K562 (cell line): ENCODE measurements at regions not wholly inside any gene's neighbourhood (a gene's known extent, or its start where the extent isn't known, plus 50 kb on each side); places are given as distances from the start of the nearest gene placed in this dataset.

ENCODE experiments used
- ATAC-seq: fragments of 200-7000 bp; cut with Tn5 transposase; 3 replicates; pipeline ENCODE4 v1.9.1; 2020; ENCODE audit warnings: moderate library complexity
- BruUV-seq: library from RNA; stranded (reverse); fragments of 400-500 nt; replicated peaks from 2 replicates; lab custom pipeline; 2021; lab: Mats Ljungman, UMichigan
- CTCF ChIA-PET: fragments of 300-600 bp; formaldehyde crosslinking; extraction: SDS; loops from one replicate; lab custom pipeline; 2021; ENCODE audit warnings: low intra/inter-chr PET ratio; lab: Yijun Ruan, JAX
- POLR2A ChIA-PET: fragments of 300-600, 350-650 bp; sonication (Branson Sonifier 250); formaldehyde crosslinking; extraction: SDS; loops from one replicate; lab custom pipeline; 2021; ENCODE audit warnings: antibody characterized with exemption, inconsistent platforms; lab: Yijun Ruan, JAX
- DNase-seq, 4 experiments: peaks; one replicate each; pipeline versions ENCODE4 v3.0.0 to v3.0.0-alpha.2; 2011 to 2018; ENCODE audit warnings: low spot score in 3 of 4, mixed read lengths in 3 of 4; ENCODE audit errors: extremely low read depth in 1 of 4
- FAIRE-seq: peaks from 2 replicates; lab custom pipeline; 2011; peaks lifted over from hg19 to GRCh38; lab: Jason Lieb, UNC
- H2AFZ ChIP-seq: 2 replicates; pipeline ENCODE4 v1.6.0; 2011; ENCODE audit warnings: low read depth, low read length, control low read depth, inconsistent platforms
- H3K27ac ChIP-seq: fragments of 200-600 bp; 3 replicates; pipeline ENCODE4 v1.8.0; 2011; ENCODE audit warnings: low read depth, mild to moderate bottlenecking, control low read depth, inconsistent platforms, low read length, moderate library complexity, mixed read lengths; ENCODE audit errors: extremely low read depth
- H3K27me3 ChIP-seq, 2 experiments: fragments of 300-600 bp in 1 of 2; 2 replicates in 1 of 2; 3 replicates in 1 of 2; pipeline versions ENCODE4 v1.6.0 to v1.8.0; 2011; ENCODE audit warnings: inconsistent platforms in 2 of 2, low read length in 2 of 2, mild to moderate bottlenecking in 1 of 2, mixed read lengths in 1 of 2, moderate library complexity in 1 of 2; ENCODE audit not compliant: control insufficient read depth in 2 of 2, insufficient read depth in 2 of 2
- H3K36me3 ChIP-seq: fragments of 300-600 bp; 3 replicates; pipeline ENCODE4 v1.8.0; 2011; ENCODE audit warnings: mild to moderate bottlenecking, low read length, inconsistent platforms; ENCODE audit not compliant: control insufficient read depth, insufficient read depth
- H3K4me1 ChIP-seq, 2 experiments: fragments of 200-600 bp in 1 of 2; replicated peaks in 1 of 2; 2 replicates in 1 of 2; 3 replicates in 1 of 2; pipeline versions ENCODE4 v1.5.1 to v1.8.0; 2011; ENCODE audit warnings: inconsistent platforms in 2 of 2, low read length in 2 of 2, mild to moderate bottlenecking in 1 of 2, mixed read lengths in 1 of 2, moderate library complexity in 1 of 2; ENCODE audit not compliant: control insufficient read depth in 2 of 2, insufficient read depth in 2 of 2
- H3K4me2 ChIP-seq: 2 replicates; pipeline ENCODE4 v1.6.1; 2011; ENCODE audit warnings: low read length, control low read depth, inconsistent platforms, mixed read lengths; ENCODE audit not compliant: insufficient read depth
- H3K4me3 ChIP-seq: fragments of 200-600 bp; sonication (generic), shearing (Covaris generic); 2 replicates; pipeline ENCODE4 v1.5.1; 2016; ENCODE audit warnings: control low read depth, inconsistent platforms
- H3K79me2 ChIP-seq: fragments of 200-600 bp; 3 replicates; pipeline ENCODE4 v1.8.0; 2011; ENCODE audit warnings: low read length, inconsistent platforms; ENCODE audit not compliant: control insufficient read depth, insufficient read depth
- H3K9ac ChIP-seq, 2 experiments: 2 replicates each; pipeline versions ENCODE4 v1.6.0 to v1.6.1; 2011; ENCODE audit warnings: low read depth in 2 of 2, low read length in 2 of 2, control low read depth in 1 of 2, inconsistent platforms in 1 of 2, mild to moderate bottlenecking in 1 of 2, mixed read lengths in 1 of 2; ENCODE audit not compliant: insufficient read depth in 1 of 2
- H3K9me1 ChIP-seq: one replicate; pipeline ENCODE4 v1.6.0; 2011; ENCODE audit warnings: inconsistent platforms, mild to moderate bottlenecking, low read length, moderate library complexity; ENCODE audit not compliant: control insufficient read depth, insufficient read depth
- H3K9me3 ChIP-seq: replicated peaks from 2 replicates; pipeline ENCODE4 v1.5.1; 2011; ENCODE audit warnings: low read depth, low read length, inconsistent platforms; ENCODE audit not compliant: control insufficient read depth, insufficient read depth
- H4K20me1 ChIP-seq: replicated peaks from 2 replicates; pipeline ENCODE4 v1.6.1; 2011; ENCODE audit warnings: low read length, inconsistent platforms, mixed read lengths; ENCODE audit not compliant: control insufficient read depth, insufficient read depth
- AFF4 ChIP-seq: sonication (generic); formaldehyde crosslinking; IDR thresholded peaks from 2 replicates; pipeline ENCODE4 v1.8.0; 2023; ENCODE audit warnings: mild to moderate bottlenecking, missing genetic modification reagents
- CCNT2 ChIP-seq: IDR thresholded peaks from 2 replicates; pipeline ENCODE4 v1.6.1; 2011; ENCODE audit warnings: borderline replicate concordance, low read depth, mild to moderate bottlenecking, moderate library complexity, mixed read lengths, low read length; ENCODE audit not compliant: insufficient read length; ENCODE audit errors: extremely low read depth
- FOS ChIP-seq: IDR thresholded peaks from 3 replicates; pipeline ENCODE4 v1.6.1; 2011; ENCODE audit not compliant: insufficient read length; ENCODE audit errors: extremely low read depth
- HDAC8 ChIP-seq: fragments of 450-650 bp; IDR thresholded peaks from 2 replicates; pipeline ENCODE4 v1.6.1; 2016; ENCODE audit warnings: mild to moderate bottlenecking, missing genetic modification characterization, moderate library complexity, missing compliant biosample characterization
- MAZ ChIP-seq, 2 experiments: fragments of 450-650 bp in 1 of 2; sonication (generic) in 1 of 2; formaldehyde crosslinking; IDR thresholded peaks in 1 of 2; conservative IDR thresholded peaks in 1 of 2; 2 replicates each; pipeline versions ENCODE4 v1.4.0 to v1.5.0; 2020; ENCODE audit warnings: mild to moderate bottlenecking in 1 of 2, missing genetic modification reagents in 1 of 2
- MBD2 ChIP-seq: sonication (generic); IDR thresholded peaks from 2 replicates; pipeline ENCODE4 v1.6.1; 2016; ENCODE audit warnings: low read depth, borderline replicate concordance
- MED1 ChIP-seq: sonication (generic); formaldehyde crosslinking; IDR thresholded peaks from 2 replicates; pipeline ENCODE4 v1.8.1; 2023; ENCODE audit warnings: missing genetic modification reagents, borderline replicate concordance
- NCOA1 ChIP-seq: fragments of 450-650 bp; IDR thresholded peaks from 2 replicates; pipeline ENCODE4 v1.6.1; 2016; ENCODE audit warnings: low read depth
- NELFE ChIP-seq: IDR thresholded peaks from 2 replicates; pipeline ENCODE4 v1.6.1; 2011; ENCODE audit warnings: mild to moderate bottlenecking; ENCODE audit not compliant: insufficient read depth, insufficient read length
- NFE2L1 ChIP-seq: fragments of 450-650 bp; IDR thresholded peaks from 2 replicates; pipeline ENCODE4 v1.6.1; 2016; ENCODE audit warnings: missing genetic modification characterization, low read depth, mild to moderate bottlenecking, missing compliant biosample characterization, moderate library complexity, borderline replicate concordance
- THRA ChIP-seq: fragments of 450-650 bp; IDR thresholded peaks from 2 replicates; pipeline ENCODE4 v1.6.1; 2017; ENCODE audit warnings: mild to moderate bottlenecking, moderate library complexity
- ZNF431 ChIP-seq: sonication (generic); formaldehyde crosslinking; IDR thresholded peaks from 2 replicates; pipeline ENCODE4 v1.8.0; 2022; ENCODE audit warnings: mild to moderate bottlenecking, missing genetic modification reagents
- WGBS: fragments of 100-300 bp; shearing (Covaris generic); methylation state at CpG from one replicate; pipeline ENCODE4 v1.1.6; 2016; ENCODE audit warnings: low coverage, mixed read lengths; ENCODE audit not compliant: insufficient coverage; ENCODE audit errors: missing lambda C conversion rate; 5-methylcytosine and 5-hydroxymethylcytosine counted together
- in situ Hi-C: fragments of 300-500 bp; cut with MboI; formaldehyde crosslinking; loops from 4 replicates; pipeline ENCODE4 v1.15.0; 2018; ENCODE audit warnings: inconsistent platforms, mixed read lengths
- intact Hi-C: fragments of 100-400 bp; cut with micrococcal nuclease; formaldehyde crosslinking; loops from 2 replicates; pipeline ENCODE4 v1.14.2; 2022
- TF ChIP-seq, protein P1 (sequence below): fragments of 450-650 bp; formaldehyde crosslinking; IDR thresholded peaks from 2 replicates; pipeline ENCODE4 v1.4.0; 2022; ENCODE audit warnings: missing genetic modification characterization
- TF ChIP-seq, protein P2 (sequence below): sonication (generic); formaldehyde crosslinking; IDR thresholded peaks from 2 replicates; pipeline ENCODE4 v1.8.0; 2022; ENCODE audit warnings: missing genetic modification reagents, mild to moderate bottlenecking, borderline replicate concordance

DNA sequence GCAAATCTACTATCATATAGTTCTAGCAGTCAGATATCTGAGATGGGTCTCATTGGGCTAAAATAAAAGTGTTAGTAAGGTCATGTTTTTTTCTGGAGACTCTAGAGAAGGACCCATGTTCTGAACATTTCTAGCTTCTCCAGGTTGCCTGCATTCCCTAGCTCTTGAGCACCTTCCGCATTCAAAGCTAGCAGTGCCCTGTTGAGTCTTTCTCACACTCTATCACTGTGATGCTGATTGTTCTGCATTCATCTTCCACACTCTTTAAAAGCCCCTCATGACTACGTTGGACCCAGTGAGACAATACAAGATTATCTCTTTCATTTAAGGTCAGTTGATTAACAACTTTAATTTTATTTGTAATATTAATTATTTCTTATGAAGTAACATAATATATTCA lies 433.3 kb upstream of the CHORDC1 start:
- ChIA-PET POLR2A (no interaction called here), CTCF (no interaction called here)
- no peak for TF ChIP-seq THRA
- no peak for TF ChIP-seq HDAC8 (tag)
- TF ChIP-seq FOS, result no peak
- TF ChIP-seq, protein P1, sequence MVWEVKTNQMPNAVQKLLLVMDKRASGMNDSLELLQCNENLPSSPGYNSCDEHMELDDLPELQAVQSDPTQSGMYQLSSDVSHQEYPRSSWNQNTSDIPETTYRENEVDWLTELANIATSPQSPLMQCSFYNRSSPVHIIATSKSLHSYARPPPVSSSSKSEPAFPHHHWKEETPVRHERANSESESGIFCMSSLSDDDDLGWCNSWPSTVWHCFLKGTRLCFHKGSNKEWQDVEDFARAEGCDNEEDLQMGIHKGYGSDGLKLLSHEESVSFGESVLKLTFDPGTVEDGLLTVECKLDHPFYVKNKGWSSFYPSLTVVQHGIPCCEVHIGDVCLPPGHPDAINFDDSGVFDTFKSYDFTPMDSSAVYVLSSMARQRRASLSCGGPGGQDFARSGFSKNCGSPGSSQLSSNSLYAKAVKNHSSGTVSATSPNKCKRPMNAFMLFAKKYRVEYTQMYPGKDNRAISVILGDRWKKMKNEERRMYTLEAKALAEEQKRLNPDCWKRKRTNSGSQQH (CRISPR knock-in tag), result no peak
- TF ChIP-seq NFE2L1 (tag), result no peak
- TF ChIP-seq ZNF431 (CRISPR knock-in tag), result no peak
- TF ChIP-seq NCOA1, result no peak
- no peak for TF ChIP-seq NELFE
- no peak for TF ChIP-seq CCNT2
- TF ChIP-seq AFF4 (CRISPR knock-in tag), result no peak
- no peak for TF ChIP-seq MED1
- TF ChIP-seq MAZ (CRISPR knock-in tag; conservative IDR thresholded peaks at IDR 0.05 in 1 of 2, IDR thresholded peaks at IDR 0.05 in 1 of 2), result no peak
- TF ChIP-seq, protein P2, sequence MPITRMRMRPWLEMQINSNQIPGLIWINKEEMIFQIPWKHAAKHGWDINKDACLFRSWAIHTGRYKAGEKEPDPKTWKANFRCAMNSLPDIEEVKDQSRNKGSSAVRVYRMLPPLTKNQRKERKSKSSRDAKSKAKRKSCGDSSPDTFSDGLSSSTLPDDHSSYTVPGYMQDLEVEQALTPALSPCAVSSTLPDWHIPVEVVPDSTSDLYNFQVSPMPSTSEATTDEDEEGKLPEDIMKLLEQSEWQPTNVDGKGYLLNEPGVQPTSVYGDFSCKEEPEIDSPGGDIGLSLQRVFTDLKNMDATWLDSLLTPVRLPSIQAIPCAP (CRISPR knock-in tag), result no peak
- TF ChIP-seq MBD2, result no peak
- Histone ChIP-seq H3K9me3 (0 out of 2 replicates have a peak, but pooled peaks cover 2% of the 10 kb centered on the region), H3K4me1 (no peaks in the 10 kb centered on the region), H3K4me2 (no peak overlapping the region), H2AFZ (no peak overlapping the region), H4K20me1 (no peaks in the 10 kb centered on the region), H3K9ac (no peak overlapping the region), H3K27me3 (no peaks in the 10 kb centered on the region), H3K9me1 (no peaks in the 10 kb centered on the region), H3K27ac (no peak overlapping the region), H3K4me3 (no peak overlapping the region), H3K36me3 (no peaks in the 10 kb centered on the region), H3K79me2 (no peaks in the 10 kb centered on the region)
- WGBS, result 6% methylated on average over 2 of the region's 2 CpGs
- FAIRE-seq, result no peak
- no peak for DNase-seq
- in situ Hi-C loops, result no loop called here
- no peak for ATAC-seq
- intact Hi-C loops, result no loop called here
- no TSS peak for BruUV-seq
